ENCODE measurements at regions not wholly inside any gene's neighbourhood (a gene's known extent, or its start where the extent isn't known, plus 50 kb on each side); places are given as distances from the start of the nearest gene placed in this dataset.

GRCh38 chr6:47159763-47160162 lies 117.6 kb upstream of the ADGRF1 start:
- Histone ChIP-seq H3K4me3 (no peak overlapping the region), H3K27ac (no peak overlapping the region), H3K4me1 (no peaks in the 10 kb centered on the region), H3K9me3 (no peaks in the 10 kb centered on the region), H3K36me3 (no peaks in the 10 kb centered on the region), H3K27me3 (no peaks in the 10 kb centered on the region)
- DNase-seq (no peak), ATAC-seq (no peak)
- TF ChIP-seq CTCF (IDR thresholded peaks at IDR 0.05): no peak
- intact Hi-C loops (cut with DNase I): no loop called here

GRCh38 chr6:47157653-47158219 lies 115.6 kb upstream of the ADGRF1 start:
- Histone ChIP-seq H3K4me1 (no peaks in the 10 kb centered on the region), H3K27me3 (no peaks in the 10 kb centered on the region), H3K4me3 (no peak overlapping the region), H3K9me3 (no peaks in the 10 kb centered on the region), H3K36me3 (no peaks in the 10 kb centered on the region), H3K27ac (no peak overlapping the region)
- ATAC-seq (no peak), DNase-seq (no peak)
- TF ChIP-seq CTCF (IDR thresholded peaks at IDR 0.05): no peak
- intact Hi-C loops (cut with DNase I): no loop called here

GRCh38 chr6:47157063-47157462 lies 114.9 kb upstream of the ADGRF1 start:
- ATAC-seq (no peak), DNase-seq (no peak)
- Histone ChIP-seq H3K9me3 (no peaks in the 10 kb centered on the region), H3K27ac (no peak overlapping the region), H3K27me3 (no peaks in the 10 kb centered on the region), H3K4me1 (no peaks in the 10 kb centered on the region), H3K36me3 (no peaks in the 10 kb centered on the region), H3K4me3 (no peak overlapping the region)
- intact Hi-C loops (cut with DNase I): no loop called here
- TF ChIP-seq CTCF (IDR thresholded peaks at IDR 0.05): no peak

- no peaks in the 10 kb centered on the region for H3K9me3 ChIP-seq
- no peak overlapping the region for H3K27ac ChIP-seq
- no peaks in the 10 kb centered on the region for H3K36me3 ChIP-seq
- intact Hi-C loops (cut with DNase I): no loop called here
- TF ChIP-seq CTCF (IDR thresholded peaks at IDR 0.05): no peak
- H3K27me3 ChIP-seq: no peaks in the 10 kb centered on the region
- no peak overlapping the region for H3K4me3 ChIP-seq
- ATAC-seq (no peak), DNase-seq (no peak)
- no peaks in the 10 kb centered on the region for H3K4me1 ChIP-seq
Measured at GRCh38 chr6:47156196-47156595, 114.1 kb upstream of the ADGRF1 start.

- Histone ChIP-seq H3K4me3 (no peak overlapping the region), H3K27me3 (no peaks in the 10 kb centered on the region), H3K27ac (no peak overlapping the region), H3K4me1 (no peaks in the 10 kb centered on the region), H3K36me3 (no peaks in the 10 kb centered on the region), H3K9me3 (no peaks in the 10 kb centered on the region)
- no peak for TF ChIP-seq CTCF (IDR thresholded peaks at IDR 0.05)
- intact Hi-C loops (cut with DNase I): no loop called here
- no peak for ATAC-seq
- no peak for DNase-seq
Measured at GRCh38 chr6:47153404-47153755, 111.2 kb upstream of the ADGRF1 start.

All from left lung (tissue), 4 donors.